Astrocyte (in vitro differentiated cells and primary cell): ENCODE measurements at regions not wholly inside any gene's neighbourhood (a gene's known extent, or its start where the extent isn't known, plus 50 kb on each side); places are given as distances from the start of the nearest gene placed in this dataset.

ENCODE experiments used
- DNase-seq: peaks from one replicate; pipeline ENCODE4 v3.0.0-alpha.2; 2010; ENCODE audit warnings: low read depth
- FAIRE-seq: peaks from 2 replicates; lab custom pipeline; 2011; peaks lifted over from hg19 to GRCh38; lab: Jason Lieb, UNC
- H2AFZ ChIP-seq: 2 replicates; pipeline ENCODE4 v1.6.0; 2012; ENCODE audit warnings: low read depth, low read length, inconsistent platforms
- H3K27ac ChIP-seq: 2 replicates; pipeline ENCODE4 v1.5.1; 2011; ENCODE audit warnings: low read depth, low read length, inconsistent platforms
- H3K27me3 ChIP-seq: 2 replicates; pipeline ENCODE4 v1.6.0; 2011; ENCODE audit warnings: low read length, inconsistent platforms; ENCODE audit not compliant: insufficient read depth
- H3K36me3 ChIP-seq: 2 replicates; pipeline ENCODE4 v1.5.1; 2011; ENCODE audit warnings: low read length, inconsistent platforms; ENCODE audit not compliant: insufficient read depth
- H3K4me1 ChIP-seq: 2 replicates; pipeline ENCODE4 v1.5.1; 2011; ENCODE audit warnings: low read length, inconsistent platforms; ENCODE audit not compliant: insufficient read depth
- H3K4me2 ChIP-seq: 2 replicates; pipeline ENCODE4 v1.6.0; 2012; ENCODE audit warnings: low read length, inconsistent platforms
- H3K4me3 ChIP-seq: 2 replicates; pipeline ENCODE4 v1.5.1; 2011; ENCODE audit warnings: low read depth, mild to moderate bottlenecking, low read length, inconsistent platforms; ENCODE audit not compliant: insufficient read depth
- H3K79me2 ChIP-seq: 2 replicates; pipeline ENCODE4 v1.6.0; 2012; ENCODE audit warnings: mild to moderate bottlenecking, low read length, inconsistent platforms; ENCODE audit not compliant: insufficient read depth
- H3K9ac ChIP-seq: 2 replicates; pipeline ENCODE4 v1.6.0; 2012; ENCODE audit warnings: mild to moderate bottlenecking, low read length, inconsistent platforms
- H3K9me3 ChIP-seq: 2 replicates; pipeline ENCODE4 v1.5.1; 2012; ENCODE audit warnings: low read depth, mild to moderate bottlenecking, low read length, inconsistent platforms; ENCODE audit not compliant: insufficient read depth
- H4K20me1 ChIP-seq: 2 replicates; pipeline ENCODE4 v1.6.0; 2012; ENCODE audit warnings: low read length, inconsistent platforms; ENCODE audit not compliant: insufficient read depth
- H3K27ac Mint-ChIP-seq: one replicate; pipeline ENCODE4 v1.8.0; 2021; ENCODE audit warnings: mild to moderate bottlenecking, mixed read lengths; ENCODE audit not compliant: unreplicated experiment
- H3K27me3 Mint-ChIP-seq: one replicate; pipeline ENCODE4 v1.8.0; 2021; ENCODE audit warnings: low read depth, mixed read lengths; ENCODE audit not compliant: unreplicated experiment
- H3K36me3 Mint-ChIP-seq: one replicate; pipeline ENCODE4 v1.8.0; 2021; ENCODE audit warnings: low read depth, mixed read lengths; ENCODE audit not compliant: unreplicated experiment
- H3K4me1 Mint-ChIP-seq: one replicate; pipeline ENCODE4 v1.8.0; 2021; ENCODE audit warnings: low read depth, mixed read lengths; ENCODE audit not compliant: unreplicated experiment
- H3K4me3 Mint-ChIP-seq: one replicate; pipeline ENCODE4 v1.8.0; 2021; ENCODE audit warnings: mild to moderate bottlenecking, moderate library complexity, mixed read lengths; ENCODE audit not compliant: unreplicated experiment
- H3K9me3 Mint-ChIP-seq: one replicate; pipeline ENCODE4 v1.8.0; 2021; ENCODE audit warnings: mild to moderate bottlenecking, mixed read lengths; ENCODE audit not compliant: unreplicated experiment
- CTCF ChIP-seq: IDR thresholded peaks from 2 replicates; pipeline ENCODE4 v1.5.1; 2011; ENCODE audit warnings: low read depth, mild to moderate bottlenecking, inconsistent platforms, low read length, moderate library complexity; ENCODE audit not compliant: insufficient read depth
- EZH2 ChIP-seq: IDR thresholded peaks from 2 replicates; pipeline ENCODE4 v1.6.1; 2012; ENCODE audit warnings: mild to moderate bottlenecking, low read length, inconsistent platforms; ENCODE audit not compliant: insufficient read depth

- no peaks in the 10 kb centered on the region for H3K36me3 Mint-ChIP-seq
- peaks cover 4% of the 10 kb centered on the region for H3K4me1 ChIP-seq
- H4K20me1 ChIP-seq, result no peaks in the 10 kb centered on the region
- H3K9ac ChIP-seq, result no peak overlapping the region
- H3K27me3 Mint-ChIP-seq, result no peaks in the 10 kb centered on the region
- H2AFZ ChIP-seq, result no peak overlapping the region
- no peak overlapping the region for H3K4me2 ChIP-seq
- H3K79me2 ChIP-seq, result no peaks in the 10 kb centered on the region
- H3K4me3 ChIP-seq, result no peak overlapping the region
- no peak overlapping the region for H3K4me3 Mint-ChIP-seq
- H3K4me1 Mint-ChIP-seq, result no peaks in the 10 kb centered on the region
- H3K27me3 ChIP-seq, result no peaks in the 10 kb centered on the region
- FAIRE-seq, result no peak
- no peaks in the 10 kb centered on the region for H3K36me3 ChIP-seq
- no peak overlapping the region for H3K27ac Mint-ChIP-seq
- H3K9me3 Mint-ChIP-seq, result no peaks in the 10 kb centered on the region
- H3K9me3 ChIP-seq, result no peaks in the 10 kb centered on the region
- H3K27ac ChIP-seq, result no peak overlapping the region
- DNase-seq, result no peak
- no peak for TF ChIP-seq CTCF
- TF ChIP-seq EZH2, result no peak
Measured at GRCh38 chr4:136371231-136371630, 1161.1 kb downstream of the PCDH18 start.

DNA sequence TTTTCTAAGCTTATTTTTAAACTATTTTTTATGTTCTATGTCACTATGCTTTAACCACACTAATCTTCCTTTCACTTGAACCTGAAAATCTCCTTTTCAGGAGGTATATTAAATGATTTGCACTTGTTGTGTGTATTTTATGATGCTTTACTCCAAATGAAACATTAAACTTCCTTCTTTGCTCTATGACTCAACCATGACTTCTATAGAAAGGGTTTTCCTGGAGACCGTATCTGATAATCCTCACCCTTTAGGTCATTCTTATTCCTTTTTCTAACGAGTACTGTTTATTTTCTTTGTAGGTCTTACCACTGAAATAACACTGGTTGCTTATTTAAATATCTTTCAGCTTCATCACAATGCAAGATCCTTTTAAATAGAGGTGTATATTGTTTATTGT lies 1163.2 kb downstream of the PCDH18 start:
- FAIRE-seq, result no peak
- peak; percentile 69 for DNase-seq
- no peak overlapping the region for H2AFZ ChIP-seq
- no peaks in the 10 kb centered on the region for H4K20me1 ChIP-seq
- H3K4me1 Mint-ChIP-seq, result no peaks in the 10 kb centered on the region
- H3K27ac Mint-ChIP-seq, result no peak overlapping the region
- H3K4me1 ChIP-seq, result peaks cover 4% of the 10 kb centered on the region
- no peak overlapping the region for H3K27ac ChIP-seq
- H3K4me3 ChIP-seq, result no peak overlapping the region
- H3K27me3 ChIP-seq, result no peaks in the 10 kb centered on the region
- H3K9ac ChIP-seq, result no peak overlapping the region
- no peak overlapping the region for H3K4me3 Mint-ChIP-seq
- H3K9me3 ChIP-seq, result no peaks in the 10 kb centered on the region
- no peaks in the 10 kb centered on the region for H3K9me3 Mint-ChIP-seq
- no peaks in the 10 kb centered on the region for H3K36me3 Mint-ChIP-seq
- H3K79me2 ChIP-seq, result no peaks in the 10 kb centered on the region
- H3K4me2 ChIP-seq, result peak overlapping the region; percentile 61
- no peaks in the 10 kb centered on the region for H3K36me3 ChIP-seq
- no peaks in the 10 kb centered on the region for H3K27me3 Mint-ChIP-seq
- no peak for TF ChIP-seq EZH2
- TF ChIP-seq CTCF, result no peak

GRCh38 chr4:136357556-136357955 lies 1174.7 kb downstream of the PCDH18 start:
- TF ChIP-seq EZH2 (no peak), CTCF (no peak)
- no peaks in the 10 kb centered on the region for H3K36me3 Mint-ChIP-seq

More at GRCh38 chr4:136357556-136357955, 1174.7 kb downstream of the PCDH18 start:
- Histone ChIP-seq H3K27ac (no peak overlapping the region), H2AFZ (no peak overlapping the region), H3K27me3 (no peaks in the 10 kb centered on the region), H3K9me3 (no peaks in the 10 kb centered on the region), H3K4me2 (no peak overlapping the region), H3K4me1 (no peaks in the 10 kb centered on the region), H3K9ac (no peak overlapping the region), H3K36me3 (no peaks in the 10 kb centered on the region), H3K79me2 (no peaks in the 10 kb centered on the region), H3K4me3 (no peak overlapping the region), H4K20me1 (no peaks in the 10 kb centered on the region)
- Mint-ChIP-seq H3K4me3 (no peak overlapping the region), H3K27me3 (no peaks in the 10 kb centered on the region), H3K9me3 (no peaks in the 10 kb centered on the region), H3K4me1 (no peaks in the 10 kb centered on the region), H3K27ac (no peak overlapping the region)
- FAIRE-seq, result no peak
- no peak for DNase-seq
